ENCODE measurements at regions not wholly inside any gene's neighbourhood (a gene's known extent, or its start where the extent isn't known, plus 50 kb on each side); places are given as distances from the start of the nearest gene placed in this dataset.

GRCh38 chr6:23414051-23414445 is 712.0 kb upstream of the NRSN1 start:
- no peak overlapping the region for H3K4me3 ChIP-seq (ENCODE audit: insufficient read depth, low read length)
- no peaks in the 10 kb centered on the region for H4K20me1 ChIP-seq (ENCODE audit: insufficient read depth, low read length)
- H3K79me2 ChIP-seq (ENCODE audit: insufficient read depth, low read length): no peaks in the 10 kb centered on the region
- TF ChIP-seq, protein P1, sequence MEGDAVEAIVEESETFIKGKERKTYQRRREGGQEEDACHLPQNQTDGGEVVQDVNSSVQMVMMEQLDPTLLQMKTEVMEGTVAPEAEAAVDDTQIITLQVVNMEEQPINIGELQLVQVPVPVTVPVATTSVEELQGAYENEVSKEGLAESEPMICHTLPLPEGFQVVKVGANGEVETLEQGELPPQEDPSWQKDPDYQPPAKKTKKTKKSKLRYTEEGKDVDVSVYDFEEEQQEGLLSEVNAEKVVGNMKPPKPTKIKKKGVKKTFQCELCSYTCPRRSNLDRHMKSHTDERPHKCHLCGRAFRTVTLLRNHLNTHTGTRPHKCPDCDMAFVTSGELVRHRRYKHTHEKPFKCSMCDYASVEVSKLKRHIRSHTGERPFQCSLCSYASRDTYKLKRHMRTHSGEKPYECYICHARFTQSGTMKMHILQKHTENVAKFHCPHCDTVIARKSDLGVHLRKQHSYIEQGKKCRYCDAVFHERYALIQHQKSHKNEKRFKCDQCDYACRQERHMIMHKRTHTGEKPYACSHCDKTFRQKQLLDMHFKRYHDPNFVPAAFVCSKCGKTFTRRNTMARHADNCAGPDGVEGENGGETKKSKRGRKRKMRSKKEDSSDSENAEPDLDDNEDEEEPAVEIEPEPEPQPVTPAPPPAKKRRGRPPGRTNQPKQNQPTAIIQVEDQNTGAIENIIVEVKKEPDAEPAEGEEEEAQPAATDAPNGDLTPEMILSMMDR (IDR thresholded peaks at IDR 0.05; ENCODE audit: extremely low read depth, low read depth, low read length): peak; percentile 40
- no peak overlapping the region for H2AFZ ChIP-seq (ENCODE audit: low read length)
- no peak overlapping the region for H3K4me2 ChIP-seq (ENCODE audit: insufficient read depth, low read length)
- DNase-seq (ENCODE audit: insufficient read length, low spot score, missing footprints): peak; percentile 62
- H3K27ac ChIP-seq (ENCODE audit: low read depth, low read length): no peak overlapping the region
- no peaks in the 10 kb centered on the region for H3K9me3 ChIP-seq (ENCODE audit: low read depth, low read length)
- H3K27me3 ChIP-seq (ENCODE audit: insufficient read depth, low read length): no peaks in the 10 kb centered on the region
- no peaks in the 10 kb centered on the region for H3K4me1 ChIP-seq (ENCODE audit: insufficient read depth, low read length)
- H3K36me3 ChIP-seq (ENCODE audit: insufficient read depth, low read length): no peaks in the 10 kb centered on the region

- H3K27ac ChIP-seq (ENCODE audit: low read depth, low read length): no peak overlapping the region
- no peaks in the 10 kb centered on the region for H4K20me1 ChIP-seq (ENCODE audit: insufficient read depth, low read length)
- no peaks in the 10 kb centered on the region for H3K36me3 ChIP-seq (ENCODE audit: insufficient read depth, low read length)
- H3K4me2 ChIP-seq (ENCODE audit: insufficient read depth, low read length): no peak overlapping the region
- H3K4me1 ChIP-seq (ENCODE audit: insufficient read depth, low read length): no peaks in the 10 kb centered on the region
- H2AFZ ChIP-seq (ENCODE audit: low read length): no peak overlapping the region
- H3K4me3 ChIP-seq (ENCODE audit: insufficient read depth, low read length): no peak overlapping the region
- TF ChIP-seq, protein P1 (IDR thresholded peaks at IDR 0.05; ENCODE audit: extremely low read depth, low read depth, low read length): no peak
- DNase-seq (ENCODE audit: insufficient read length, low spot score, missing footprints): no peak
- no peaks in the 10 kb centered on the region for H3K27me3 ChIP-seq (ENCODE audit: insufficient read depth, low read length)
- no peaks in the 10 kb centered on the region for H3K79me2 ChIP-seq (ENCODE audit: insufficient read depth, low read length)
- no peaks in the 10 kb centered on the region for H3K9me3 ChIP-seq (ENCODE audit: low read depth, low read length)
Measured at GRCh38 chr6:23414922-23415321, 711.1 kb upstream of the NRSN1 start.

DNA sequence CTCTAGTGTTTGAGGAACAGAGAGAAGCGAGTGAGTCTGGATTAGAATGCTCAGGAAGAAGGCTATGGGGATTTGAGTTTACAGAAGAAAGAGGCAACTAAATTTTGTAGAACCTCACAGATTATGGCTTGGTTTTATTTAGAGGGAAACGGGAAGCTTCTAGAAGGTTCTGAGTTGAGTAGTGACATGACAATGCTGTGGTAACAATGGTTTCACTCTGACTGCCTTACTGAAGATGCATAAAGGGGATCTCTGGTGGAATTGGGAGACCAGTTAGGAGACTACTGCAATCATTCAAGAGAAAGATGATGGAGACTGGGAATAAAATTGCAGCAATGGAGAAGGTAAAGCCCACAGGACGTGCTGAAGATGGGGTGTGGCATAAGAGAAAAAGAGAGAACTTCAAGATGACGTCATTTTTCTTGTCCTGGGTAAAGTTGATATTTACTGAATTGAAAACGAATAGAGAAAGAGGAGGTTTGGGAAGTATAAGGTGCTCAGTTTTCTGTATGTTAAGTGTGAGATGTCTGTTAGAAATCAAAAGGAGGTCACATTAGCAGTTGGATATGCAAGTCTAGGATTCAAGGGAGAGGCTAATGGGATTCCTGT is 710.1 kb upstream of the NRSN1 start:
- H2AFZ ChIP-seq (ENCODE audit: low read length): no peak overlapping the region

GRCh38 chr6:23417133-23417532 is 708.9 kb upstream of the NRSN1 start:
- H3K36me3 ChIP-seq (ENCODE audit: insufficient read depth, low read length): no peaks in the 10 kb centered on the region
- H2AFZ ChIP-seq (ENCODE audit: low read length): no peak overlapping the region
- H3K4me3 ChIP-seq (ENCODE audit: insufficient read depth, low read length): no peak overlapping the region
- no peaks in the 10 kb centered on the region for H3K79me2 ChIP-seq (ENCODE audit: insufficient read depth, low read length)
- no peak for DNase-seq (ENCODE audit: insufficient read length, low spot score, missing footprints)
- H3K27ac ChIP-seq (ENCODE audit: low read depth, low read length): no peak overlapping the region
- TF ChIP-seq, protein P1 (IDR thresholded peaks at IDR 0.05; ENCODE audit: extremely low read depth, low read depth, low read length): no peak
- no peaks in the 10 kb centered on the region for H3K9me3 ChIP-seq (ENCODE audit: low read depth, low read length)
- H3K4me1 ChIP-seq (ENCODE audit: insufficient read depth, low read length): no peaks in the 10 kb centered on the region
- no peaks in the 10 kb centered on the region for H4K20me1 ChIP-seq (ENCODE audit: insufficient read depth, low read length)
- H3K27me3 ChIP-seq (ENCODE audit: insufficient read depth, low read length): no peaks in the 10 kb centered on the region
- H3K4me2 ChIP-seq (ENCODE audit: insufficient read depth, low read length): no peak overlapping the region

More for the DNA sequence above, 710.1 kb upstream of the NRSN1 start:
- Histone ChIP-seq H3K79me2 (ENCODE audit: insufficient read depth, low read length) (no peaks in the 10 kb centered on the region), H3K27ac (ENCODE audit: low read depth, low read length) (no peak overlapping the region), H3K9me3 (ENCODE audit: low read depth, low read length) (no peaks in the 10 kb centered on the region), H4K20me1 (ENCODE audit: insufficient read depth, low read length) (no peaks in the 10 kb centered on the region), H3K27me3 (ENCODE audit: insufficient read depth, low read length) (no peaks in the 10 kb centered on the region), H3K4me3 (ENCODE audit: insufficient read depth, low read length) (no peak overlapping the region), H3K36me3 (ENCODE audit: insufficient read depth, low read length) (no peaks in the 10 kb centered on the region), H3K4me1 (ENCODE audit: insufficient read depth, low read length) (no peaks in the 10 kb centered on the region), H3K4me2 (ENCODE audit: insufficient read depth, low read length) (no peak overlapping the region)
- TF ChIP-seq, protein P1 (IDR thresholded peaks at IDR 0.05; ENCODE audit: extremely low read depth, low read depth, low read length): no peak
- DNase-seq (ENCODE audit: insufficient read length, low spot score, missing footprints): no peak

Measured in osteoblast (primary cell).